Prostate gland (tissue), 2 donors: ENCODE measurements at regions not wholly inside any gene's neighbourhood (a gene's known extent, or its start where the extent isn't known, plus 50 kb on each side); places are given as distances from the start of the nearest gene placed in this dataset.

Experiments used
- CTCF ChIP-seq, 4 experiments: fragments of 200-600 bp in 2 of 4; fragments of 450-650 bp in 2 of 4; sonication (generic) in 2 of 4; IDR thresholded peaks; 1 replicate in 3 of 4; 2 replicates in 1 of 4; pipeline ENCODE4 v1.5.1; 2016 to 2019; ENCODE audit warnings: antibody characterized with exemption in 4 of 4, mild to moderate bottlenecking in 2 of 4, moderate library complexity in 2 of 4
- POLR2A ChIP-seq: fragments of 450-650 bp; IDR thresholded peaks from one replicate; pipeline ENCODE4 v1.6.1; 2016; ENCODE audit warnings: antibody characterized with exemption, mild to moderate bottlenecking
- POLR2AphosphoS5 ChIP-seq: sonication (generic); formaldehyde crosslinking; IDR thresholded peaks from one replicate; pipeline ENCODE4 v1.6.1; 2017; ENCODE audit warnings: antibody characterized with exemption

- TF ChIP-seq CTCF (IDR thresholded peaks at IDR 0.05): no peak
- no peak for TF ChIP-seq POLR2A
- TF ChIP-seq POLR2AphosphoS5: no peak
Observed at GRCh38 chr6:56874328-56874727, 80.6 kb upstream of the BEND6 start.
